ENCODE measurements at regions not wholly inside any gene's neighbourhood (a gene's known extent, or its start where the extent isn't known, plus 50 kb on each side); places are given as distances from the start of the nearest gene placed in this dataset.

- Mint-ChIP-seq H3K4me3 (ENCODE audit: unreplicated experiment) (no peak overlapping the region), H3K27ac (ENCODE audit: unreplicated experiment) (no peak overlapping the region), H3K4me1 (ENCODE audit: low read depth, unreplicated experiment) (no peaks in the 10 kb centered on the region), H3K27me3 (ENCODE audit: unreplicated experiment) (peaks cover 2% of the 10 kb centered on the region), H3K36me3 (ENCODE audit: unreplicated experiment) (peaks cover 20% of the 10 kb centered on the region), H3K9me3 (ENCODE audit: unreplicated experiment) (peaks cover 11% of the 10 kb centered on the region)
- no peak for TF ChIP-seq CTCF (IDR thresholded peaks at IDR 0.05; ENCODE audit: partially characterized antibody, unreplicated experiment)
- no peak for DNase-seq
These were observed 74.0 kb upstream of the MAP3K4 start for GRCh38 chr6:160917572-160917971.

- peaks cover 14% of the 10 kb centered on the region for H3K9me3 Mint-ChIP-seq (ENCODE audit: unreplicated experiment)
- TF ChIP-seq CTCF (IDR thresholded peaks at IDR 0.05; ENCODE audit: partially characterized antibody, unreplicated experiment) = no peak
- no peak for DNase-seq
- H3K27ac Mint-ChIP-seq (ENCODE audit: unreplicated experiment) = no peak overlapping the region
- peaks cover 7% of the 10 kb centered on the region for H3K4me1 Mint-ChIP-seq (ENCODE audit: low read depth, unreplicated experiment)
- H3K36me3 Mint-ChIP-seq (ENCODE audit: unreplicated experiment) = peaks cover 12% of the 10 kb centered on the region
- peaks cover 7% of the 10 kb centered on the region for H3K27me3 Mint-ChIP-seq (ENCODE audit: unreplicated experiment)
- H3K4me3 Mint-ChIP-seq (ENCODE audit: unreplicated experiment) = no peak overlapping the region
These were observed 71.7 kb upstream of the MAP3K4 start for GRCh38 chr6:160919723-160920440.

- Mint-ChIP-seq H3K36me3 (ENCODE audit: unreplicated experiment) (peaks cover 12% of the 10 kb centered on the region), H3K4me3 (ENCODE audit: unreplicated experiment) (no peak overlapping the region), H3K27ac (ENCODE audit: unreplicated experiment) (no peak overlapping the region), H3K27me3 (ENCODE audit: unreplicated experiment) (peaks cover 10% of the 10 kb centered on the region), H3K4me1 (ENCODE audit: low read depth, unreplicated experiment) (peaks cover 13% of the 10 kb centered on the region), H3K9me3 (ENCODE audit: unreplicated experiment) (peaks cover 16% of the 10 kb centered on the region)
- no peak for TF ChIP-seq CTCF (IDR thresholded peaks at IDR 0.05; ENCODE audit: partially characterized antibody, unreplicated experiment)
- DNase-seq = no peak
These were observed 70.5 kb upstream of the MAP3K4 start for GRCh38 chr6:160921095-160921494.

- H3K9me3 Mint-ChIP-seq (ENCODE audit: unreplicated experiment) = peaks cover 10% of the 10 kb centered on the region
- DNase-seq = no peak
- H3K27me3 Mint-ChIP-seq (ENCODE audit: unreplicated experiment) = peaks cover 9% of the 10 kb centered on the region
- H3K27ac Mint-ChIP-seq (ENCODE audit: unreplicated experiment) = no peak overlapping the region
- H3K4me1 Mint-ChIP-seq (ENCODE audit: low read depth, unreplicated experiment) = peaks cover 16% of the 10 kb centered on the region
- H3K4me3 Mint-ChIP-seq (ENCODE audit: unreplicated experiment) = no peak overlapping the region
- H3K36me3 Mint-ChIP-seq (ENCODE audit: unreplicated experiment) = peaks cover 4% of the 10 kb centered on the region
- no peak for TF ChIP-seq CTCF (IDR thresholded peaks at IDR 0.05; ENCODE audit: partially characterized antibody, unreplicated experiment)
These were observed 65.0 kb upstream of the MAP3K4 start for GRCh38 chr6:160926281-160927276.

Measured in glutamatergic neuron (in vitro differentiated cells).